GM12878 (cell line): ENCODE measurements at regions not wholly inside any gene's neighbourhood (a gene's known extent, or its start where the extent isn't known, plus 50 kb on each side); places are given as distances from the start of the nearest gene placed in this dataset.

ENCODE experiments used
- ATF2 ChIP-seq: IDR thresholded peaks from 2 replicates; pipeline ENCODE4 v1.6.1; 2012; ENCODE audit warnings: low read length, inconsistent platforms
- BRCA1 ChIP-seq: IDR thresholded peaks from 2 replicates; pipeline ENCODE4 v1.6.1; 2011; ENCODE audit warnings: low read depth, low read length, improper control_type of control experiment
- CBFB ChIP-seq: IDR thresholded peaks from 2 replicates; pipeline ENCODE4 v1.6.1; 2016; ENCODE audit warnings: antibody characterized with exemption, low read depth
- CEBPB ChIP-seq, 2 experiments: fragments of 150-350 bp in 1 of 2; IDR thresholded peaks; 2 replicates each; pipeline ENCODE4 v1.6.1; 2012 to 2014; ENCODE audit warnings: low read depth in 2 of 2, low read length in 2 of 2, borderline replicate concordance in 1 of 2, inconsistent platforms in 1 of 2
- CEBPZ ChIP-seq: fragments of 150-350 bp; IDR thresholded peaks from 2 replicates; pipeline ENCODE4 v1.6.1; 2016; ENCODE audit warnings: low read depth, low read length
- CREM ChIP-seq: IDR thresholded peaks from 2 replicates; pipeline ENCODE4 v1.6.1; 2014; ENCODE audit warnings: antibody characterized with exemption, low read depth
- NKRF ChIP-seq: fragments of 450-650 bp; conservative IDR thresholded peaks from 2 replicates; pipeline ENCODE4 v1.6.1; 2017; ENCODE audit warnings: mild to moderate bottlenecking, moderate library complexity
- SPI1 ChIP-seq: IDR thresholded peaks from 2 replicates; pipeline ENCODE4 v1.6.1; 2011; ENCODE audit warnings: low read depth, mild to moderate bottlenecking, low read length, moderate library complexity, borderline replicate concordance; ENCODE audit not compliant: insufficient read depth
- USF1 ChIP-seq: IDR thresholded peaks from 2 replicates; pipeline ENCODE4 v1.6.1; 2011; ENCODE audit warnings: borderline replicate concordance, low read depth, mild to moderate bottlenecking, moderate library complexity, mixed read lengths, low read length; ENCODE audit not compliant: insufficient read depth; ENCODE audit errors: extremely low read length
- USF2 ChIP-seq: IDR thresholded peaks from 2 replicates; pipeline ENCODE4 v1.6.1; 2011; ENCODE audit warnings: low read depth, low read length, improper control_type of control experiment, borderline replicate concordance
- ZZZ3 ChIP-seq: IDR thresholded peaks from 2 replicates; pipeline ENCODE4 v1.6.1; 2011; ENCODE audit warnings: low read depth; ENCODE audit not compliant: control insufficient read depth, insufficient read length
- TF ChIP-seq, protein P1 (sequence below): fragments of 450-650 bp; IDR thresholded peaks from 2 replicates; pipeline ENCODE4 v1.6.1; 2018; ENCODE audit warnings: mild to moderate bottlenecking, low read depth, moderate library complexity; ENCODE audit not compliant: partially characterized antibody

DNA sequence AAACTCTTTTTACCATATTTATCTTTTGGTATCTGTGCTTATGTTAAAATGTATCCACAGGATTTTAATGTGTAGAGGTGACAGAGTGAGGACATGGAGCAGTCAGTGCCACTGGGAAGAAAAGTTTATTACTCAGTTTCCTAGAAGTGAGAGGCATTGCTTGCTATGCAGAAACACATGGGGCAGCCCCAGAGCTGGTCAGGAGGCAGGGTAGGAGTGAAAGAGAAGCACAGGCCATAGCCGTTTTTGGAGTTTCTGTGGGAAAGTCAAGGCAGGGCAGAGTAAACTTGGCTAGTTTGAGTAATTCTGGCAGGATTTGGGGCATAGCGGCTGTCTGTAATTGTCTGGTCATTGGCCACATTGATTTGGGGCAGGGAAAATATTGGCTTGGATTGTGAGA lies 370.9 kb downstream of the FGF9 start (continued):
- no peak for TF ChIP-seq CEBPZ
- TF ChIP-seq CREM: no peak
- no peak for TF ChIP-seq ATF2
- no peak for TF ChIP-seq SPI1
- TF ChIP-seq, protein P1, sequence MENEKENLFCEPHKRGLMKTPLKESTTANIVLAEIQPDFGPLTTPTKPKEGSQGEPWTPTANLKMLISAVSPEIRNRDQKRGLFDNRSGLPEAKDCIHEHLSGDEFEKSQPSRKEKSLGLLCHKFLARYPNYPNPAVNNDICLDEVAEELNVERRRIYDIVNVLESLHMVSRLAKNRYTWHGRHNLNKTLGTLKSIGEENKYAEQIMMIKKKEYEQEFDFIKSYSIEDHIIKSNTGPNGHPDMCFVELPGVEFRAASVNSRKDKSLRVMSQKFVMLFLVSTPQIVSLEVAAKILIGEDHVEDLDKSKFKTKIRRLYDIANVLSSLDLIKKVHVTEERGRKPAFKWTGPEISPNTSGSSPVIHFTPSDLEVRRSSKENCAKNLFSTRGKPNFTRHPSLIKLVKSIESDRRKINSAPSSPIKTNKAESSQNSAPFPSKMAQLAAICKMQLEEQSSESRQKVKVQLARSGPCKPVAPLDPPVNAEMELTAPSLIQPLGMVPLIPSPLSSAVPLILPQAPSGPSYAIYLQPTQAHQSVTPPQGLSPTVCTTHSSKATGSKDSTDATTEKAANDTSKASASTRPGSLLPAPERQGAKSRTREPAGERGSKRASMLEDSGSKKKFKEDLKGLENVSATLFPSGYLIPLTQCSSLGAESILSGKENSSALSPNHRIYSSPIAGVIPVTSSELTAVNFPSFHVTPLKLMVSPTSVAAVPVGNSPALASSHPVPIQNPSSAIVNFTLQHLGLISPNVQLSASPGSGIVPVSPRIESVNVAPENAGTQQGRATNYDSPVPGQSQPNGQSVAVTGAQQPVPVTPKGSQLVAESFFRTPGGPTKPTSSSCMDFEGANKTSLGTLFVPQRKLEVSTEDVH: no peak
- no peak for TF ChIP-seq NKRF
- TF ChIP-seq CEBPB (IDR thresholded peaks at IDR 0.05; ENCODE audit: borderline replicate concordance in 1 of 2, low read depth in 2 of 2, low read length in 2 of 2): no peak
- TF ChIP-seq USF2: no peak
- no peak for TF ChIP-seq USF1
- TF ChIP-seq BRCA1: no peak
- TF ChIP-seq CBFB: no peak
- TF ChIP-seq ZZZ3: no peak
- TF ChIP-seq, all 136 proteins: peak for 0
